Thymus (tissue), 11 donors: ENCODE measurements at regions not wholly inside any gene's neighbourhood (a gene's known extent, or its start where the extent isn't known, plus 50 kb on each side); places are given as distances from the start of the nearest gene placed in this dataset.

Experiments
- DNase-seq, 9 donors: peaks; one replicate each; pipeline ENCODE4 v3.0.0-alpha.2; 2013; ENCODE audit warnings: low spot score in 9 of 9, low read depth in 6 of 9, missing footprints in 1 of 9
- H3K27ac ChIP-seq, 2 donors: one replicate each; pipeline ENCODE4 v1.5.1; 2013; ENCODE audit warnings: control low read depth in 1 of 2, low read depth in 1 of 2, low read length in 1 of 2, mild to moderate bottlenecking in 1 of 2, moderate library complexity in 1 of 2
- H3K27me3 ChIP-seq, 2 donors: one replicate each; pipeline ENCODE4 v1.5.1; 2013; ENCODE audit warnings: low read length in 1 of 2; ENCODE audit not compliant: control insufficient read depth in 2 of 2, insufficient read depth in 1 of 2
- H3K36me3 ChIP-seq, 2 donors: one replicate each; pipeline ENCODE4 v1.5.1; 2013; ENCODE audit warnings: low read length in 1 of 2, mild to moderate bottlenecking in 1 of 2, moderate library complexity in 1 of 2; ENCODE audit not compliant: control insufficient read depth in 2 of 2, insufficient read depth in 2 of 2
- H3K4me1 ChIP-seq, 2 donors: one replicate each; pipeline ENCODE4 v1.5.1; 2013; ENCODE audit warnings: low read length in 2 of 2; ENCODE audit not compliant: control insufficient read depth in 2 of 2, insufficient read depth in 2 of 2
- H3K4me3 ChIP-seq, 2 donors: one replicate each; pipeline ENCODE4 v1.5.1; 2013; ENCODE audit warnings: low read length in 2 of 2, control low read depth in 1 of 2, mild to moderate bottlenecking in 1 of 2
- H3K9me3 ChIP-seq, 2 donors: one replicate each; pipeline ENCODE4 v1.5.1; 2013; ENCODE audit warnings: low read length in 1 of 2, mild to moderate bottlenecking in 1 of 2; ENCODE audit not compliant: control insufficient read depth in 2 of 2, insufficient read depth in 1 of 2
- WGBS: extraction: QIAGEN DNeasy Blood & Tissue Kit; methylation state at CpG from one replicate; pipeline ENCODE4 v1.1.7; 2013; 5-methylcytosine and 5-hydroxymethylcytosine counted together
- donor health status: healthy.

GRCh38 chr4:123113155-123113554 lies 190.8 kb upstream of the NUDT6 start:
- DNase-seq, result no peak
- 97% methylated on average over 3 of the region's 3 CpGs for WGBS
- H3K27ac ChIP-seq, result no peak overlapping the region
- peaks cover 0 to 5% of the 10 kb centered on the region in 2 donors for H3K36me3 ChIP-seq
- H3K4me3 ChIP-seq, result no peak overlapping the region
- H3K27me3 ChIP-seq, result no peaks in the 10 kb centered on the region
- H3K9me3 ChIP-seq, result peaks cover 1 to 20% of the 10 kb centered on the region in 2 donors
- no peaks in the 10 kb centered on the region for H3K4me1 ChIP-seq

- Histone ChIP-seq H3K27me3 (no peaks in the 10 kb centered on the region), H3K4me1 (no peaks in the 10 kb centered on the region)
Observed at GRCh38 chr4:123114084-123114914, 191.9 kb upstream of the NUDT6 start.

GRCh38 chr4:123114915-123115756 lies 192.7 kb upstream of the NUDT6 start:
- no peak overlapping the region for H3K27ac ChIP-seq
- no peaks in the 10 kb centered on the region for H3K27me3 ChIP-seq
- DNase-seq, result no peak
- no peaks in the 10 kb centered on the region for H3K4me1 ChIP-seq
- peaks cover 1 to 20% of the 10 kb centered on the region in 2 donors for H3K9me3 ChIP-seq
- H3K36me3 ChIP-seq, result peaks cover 0 to 5% of the 10 kb centered on the region in 2 donors
- 97% methylated on average over 39 of the region's 39 CpGs for WGBS
- H3K4me3 ChIP-seq, result no peak overlapping the region

More at GRCh38 chr4:123114084-123114914, 191.9 kb upstream of the NUDT6 start:
- peaks cover 1 to 20% of the 10 kb centered on the region in 2 donors for H3K9me3 ChIP-seq
- no peak overlapping the region for H3K4me3 ChIP-seq
- no peak overlapping the region for H3K27ac ChIP-seq
- WGBS, result 98% methylated on average over 9 of the region's 9 CpGs
- peaks cover 0 to 5% of the 10 kb centered on the region in 2 donors for H3K36me3 ChIP-seq
- no peak for DNase-seq

GRCh38 chr4:123116412-123116811 lies 194.0 kb upstream of the NUDT6 start:
- Histone ChIP-seq H3K4me3 (no peak overlapping the region), H3K9me3 (peaks cover 1 to 20% of the 10 kb centered on the region in 2 donors), H3K4me1 (no peaks in the 10 kb centered on the region), H3K36me3 (peaks cover 0 to 5% of the 10 kb centered on the region in 2 donors), H3K27me3 (no peaks in the 10 kb centered on the region), H3K27ac (no peak overlapping the region)
- no peak for DNase-seq
- 99% methylated on average over 1 of the region's 1 CpG for WGBS

- Histone ChIP-seq H3K36me3 (no peaks in the 10 kb centered on the region), H3K27me3 (no peaks in the 10 kb centered on the region), H3K9me3 (no peaks in the 10 kb centered on the region), H3K27ac (no peak overlapping the region), H3K4me3 (no peak overlapping the region), H3K4me1 (no peaks in the 10 kb centered on the region)
- DNase-seq, result no peak
- 99% methylated on average over 1 of the region's 1 CpG for whole genome bisulfite sequencing
Observed at GRCh38 chr4:123120473-123120872, 198.1 kb upstream of the NUDT6 start.

- H3K9me3 ChIP-seq, result no peaks in the 10 kb centered on the region
- WGBS, result 99% methylated on average over 2 of the region's 2 CpGs
- no peak overlapping the region for H3K4me3 ChIP-seq
- DNase-seq, result no peak
- no peaks in the 10 kb centered on the region for H3K4me1 ChIP-seq
- H3K36me3 ChIP-seq, result no peaks in the 10 kb centered on the region
- H3K27me3 ChIP-seq, result no peaks in the 10 kb centered on the region
- H3K27ac ChIP-seq, result no peak overlapping the region
Observed at GRCh38 chr4:123121241-123121907, 199.0 kb upstream of the NUDT6 start.

- Histone ChIP-seq H3K4me1 (no peaks in the 10 kb centered on the region), H3K4me3 (no peak overlapping the region), H3K27ac (no peak overlapping the region), H3K36me3 (no peaks in the 10 kb centered on the region), H3K27me3 (no peaks in the 10 kb centered on the region), H3K9me3 (no peaks in the 10 kb centered on the region)
- 99% methylated on average over 1 of the region's 1 CpG for WGBS
- no peak for DNase-seq
Observed at GRCh38 chr4:123125477-123125876, 203.1 kb upstream of the NUDT6 start.

- Histone ChIP-seq H3K4me3 (no peak overlapping the region), H3K36me3 (no peaks in the 10 kb centered on the region), H3K4me1 (no peaks in the 10 kb centered on the region), H3K9me3 (no peaks in the 10 kb centered on the region), H3K27ac (no peak overlapping the region), H3K27me3 (no peaks in the 10 kb centered on the region)
- peak in 5 of 9 donors; percentile 20 to 64 (median 33) for DNase-seq
- 80% methylated on average over 1 of the region's 1 CpG for WGBS
Observed at GRCh38 chr4:123127218-123127617, 204.8 kb upstream of the NUDT6 start.
